ENCODE measurements at regions not wholly inside any gene's neighbourhood (a gene's known extent, or its start where the extent isn't known, plus 50 kb on each side); places are given as distances from the start of the nearest gene placed in this dataset.

GRCh38 chr17:45666046-45666600, 118.0 kb upstream of the CRHR1 start:
- no peak for TF ChIP-seq CTCF (conservative IDR thresholded peaks at IDR 0.05)
- Mint-ChIP-seq H3K36me3 (no peaks in the 10 kb centered on the region), H3K27ac (no peak overlapping the region), H3K9me3 (no peaks in the 10 kb centered on the region), H3K4me3 (no peak overlapping the region), H3K4me1 (ENCODE audit: unreplicated experiment) (no peaks in the 10 kb centered on the region), H3K27me3 (peaks cover 63% of the 10 kb centered on the region)
- DNase-seq (ENCODE audit: extremely low spot score, unreplicated experiment): no peak

DNA sequence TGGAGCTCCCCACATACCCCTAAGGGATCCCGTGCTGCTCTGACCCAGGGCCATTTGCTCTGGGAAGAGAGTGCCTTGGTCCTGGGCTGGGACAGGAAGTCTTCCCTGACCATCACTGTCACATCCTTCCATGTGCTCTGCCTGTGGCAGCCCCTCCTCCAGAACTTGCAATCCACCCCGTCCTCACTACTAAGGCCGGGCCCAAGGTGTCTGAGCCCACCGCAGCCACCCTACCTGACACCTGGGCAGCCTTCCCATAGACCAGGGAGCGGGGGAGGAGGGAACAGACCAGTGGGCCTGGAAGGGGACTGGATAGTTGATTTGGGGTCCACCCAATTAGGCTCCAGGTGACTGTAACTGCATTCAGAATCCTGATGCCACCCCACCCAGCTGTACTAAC, 117.5 kb upstream of the CRHR1 start:
- no peak for DNase-seq (ENCODE audit: extremely low spot score, unreplicated experiment)
- Mint-ChIP-seq H3K36me3 (no peaks in the 10 kb centered on the region), H3K27me3 (peaks cover 58% of the 10 kb centered on the region), H3K4me1 (ENCODE audit: unreplicated experiment) (no peaks in the 10 kb centered on the region), H3K4me3 (no peak overlapping the region), H3K27ac (no peak overlapping the region), H3K9me3 (no peaks in the 10 kb centered on the region)
- no peak for TF ChIP-seq CTCF (conservative IDR thresholded peaks at IDR 0.05)

GRCh38 chr17:45667591-45668171, 116.4 kb upstream of the CRHR1 start:
- no peaks in the 10 kb centered on the region for H3K4me1 Mint-ChIP-seq (ENCODE audit: unreplicated experiment)
- H3K4me3 Mint-ChIP-seq: no peak overlapping the region

DNA sequence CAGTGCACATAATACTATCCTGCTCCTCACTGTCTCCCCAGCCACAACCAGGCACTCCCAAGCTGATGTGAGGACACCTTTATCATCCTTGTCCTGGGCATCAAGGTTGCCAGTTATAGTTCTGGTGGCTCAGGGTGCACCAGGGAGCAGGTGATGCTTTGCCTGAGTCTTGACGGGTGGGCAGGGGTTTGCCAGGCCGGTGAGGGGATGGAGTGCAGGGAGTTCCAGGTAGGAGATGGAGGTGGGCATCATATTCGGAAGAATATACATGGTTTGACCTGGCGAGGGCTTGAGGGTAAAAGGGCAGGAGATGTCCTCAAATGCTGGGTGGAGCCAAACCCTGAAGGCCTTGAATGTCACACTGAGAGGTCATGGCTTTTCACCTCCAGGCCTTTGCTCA, 115.8 kb upstream of the CRHR1 start:
- Mint-ChIP-seq H3K36me3 (no peaks in the 10 kb centered on the region), H3K4me3 (no peak overlapping the region), H3K4me1 (ENCODE audit: unreplicated experiment) (no peaks in the 10 kb centered on the region), H3K9me3 (no peaks in the 10 kb centered on the region), H3K27ac (no peak overlapping the region), H3K27me3 (peaks cover 48% of the 10 kb centered on the region)
- DNase-seq (ENCODE audit: extremely low spot score, unreplicated experiment): no peak
- TF ChIP-seq CTCF (conservative IDR thresholded peaks at IDR 0.05): no peak

More at GRCh38 chr17:45667591-45668171, 116.4 kb upstream of the CRHR1 start:
- DNase-seq (ENCODE audit: extremely low spot score, unreplicated experiment): no peak
- Mint-ChIP-seq H3K36me3 (no peaks in the 10 kb centered on the region), H3K27me3 (peaks cover 53% of the 10 kb centered on the region), H3K27ac (no peak overlapping the region), H3K9me3 (no peaks in the 10 kb centered on the region)
- TF ChIP-seq CTCF (conservative IDR thresholded peaks at IDR 0.05): no peak

DNA sequence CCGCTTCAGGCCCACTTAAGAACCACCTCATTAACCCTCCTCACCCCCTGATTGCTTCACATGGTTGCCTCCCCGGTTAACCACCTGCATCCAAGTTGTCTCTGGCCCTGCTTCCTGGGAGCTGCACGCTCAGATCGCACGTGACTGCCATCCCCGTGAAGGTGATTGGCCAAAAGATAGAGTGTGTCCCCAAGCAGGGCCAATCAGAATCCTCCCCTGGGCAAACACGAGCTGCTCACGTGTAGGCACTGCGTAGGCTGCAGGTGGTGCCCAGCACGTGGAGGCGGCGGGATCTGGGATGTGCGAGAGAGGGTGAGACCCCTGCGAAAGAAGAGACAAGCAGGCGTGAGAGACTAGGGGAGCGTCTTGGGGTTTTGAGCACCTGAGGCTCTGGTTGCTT, 111.8 kb upstream of the CRHR1 start:
- Mint-ChIP-seq H3K9me3 (no peaks in the 10 kb centered on the region), H3K4me1 (ENCODE audit: unreplicated experiment) (no peaks in the 10 kb centered on the region), H3K36me3 (no peaks in the 10 kb centered on the region), H3K27ac (no peak overlapping the region), H3K4me3 (no peak overlapping the region), H3K27me3 (peaks cover 47% of the 10 kb centered on the region)
- no peak for DNase-seq (ENCODE audit: extremely low spot score, unreplicated experiment)
- no peak for TF ChIP-seq CTCF (conservative IDR thresholded peaks at IDR 0.05)
